ENCODE measurements at regions not wholly inside any gene's neighbourhood (a gene's known extent, or its start where the extent isn't known, plus 50 kb on each side); places are given as distances from the start of the nearest gene placed in this dataset.

GRCh38 chr18:56067214-56067894, 479.4 kb upstream of the TCF4 start:
- Histone ChIP-seq H3K9ac (no peak overlapping the region), H3K9me3 (ENCODE audit: low read depth) (no peaks in the 10 kb centered on the region), H3K36me3 (no peaks in the 10 kb centered on the region), H4K20me1 (ENCODE audit: low read depth) (no peaks in the 10 kb centered on the region), H3F3A (ENCODE audit: low read depth) (no peaks in the 10 kb centered on the region), H3K27ac (no peak overlapping the region), H2AFZ (replicated peaks) (no peak overlapping the region), H3K79me2 (ENCODE audit: low read depth) (no peaks in the 10 kb centered on the region), H3K4me3 (no peak overlapping the region), H3K27me3 (no peaks in the 10 kb centered on the region), H3K4me1 (peaks cover 16% of the 10 kb centered on the region), H3K4me2 (no peak overlapping the region)
- H3K27me3 Mint-ChIP-seq (ENCODE audit: insufficient read depth, low read depth): peaks cover 2% of the 10 kb centered on the region
- H3K9me3 Mint-ChIP-seq: peaks cover 5% of the 10 kb centered on the region
- H3K36me3 Mint-ChIP-seq: no peaks in the 10 kb centered on the region
- no peak for DNase-seq (ENCODE audit: low spot score)
- H3K27ac Mint-ChIP-seq: no peak overlapping the region
- no peak overlapping the region for H3K4me3 Mint-ChIP-seq
- TF ChIP-seq CTCF (IDR thresholded peaks at IDR 0.05): no peak
- no peak for TF ChIP-seq EZH2phosphoT487 (IDR thresholded peaks at IDR 0.05)
- TF ChIP-seq EZH2 (IDR thresholded peaks at IDR 0.05): no peak
- H3K4me1 Mint-ChIP-seq: peaks cover 7% of the 10 kb centered on the region

- Mint-ChIP-seq H3K36me3 (no peaks in the 10 kb centered on the region), H3K4me1 (peaks cover 7% of the 10 kb centered on the region), H3K27me3 (ENCODE audit: insufficient read depth, low read depth) (peaks cover 5% of the 10 kb centered on the region), H3K9me3 (peaks cover 5% of the 10 kb centered on the region), H3K27ac (no peak overlapping the region), H3K4me3 (no peak overlapping the region)
- no peak for DNase-seq (ENCODE audit: low spot score)
- Histone ChIP-seq H3K36me3 (no peaks in the 10 kb centered on the region), H3K79me2 (ENCODE audit: low read depth) (no peaks in the 10 kb centered on the region), H4K20me1 (ENCODE audit: low read depth) (no peaks in the 10 kb centered on the region), H3K27me3 (no peaks in the 10 kb centered on the region), H3K9me3 (ENCODE audit: low read depth) (no peaks in the 10 kb centered on the region), H3K27ac (no peak overlapping the region), H3F3A (ENCODE audit: low read depth) (no peaks in the 10 kb centered on the region), H3K4me1 (peaks cover 16% of the 10 kb centered on the region), H2AFZ (replicated peaks) (no peak overlapping the region), H3K4me3 (no peak overlapping the region), H3K4me2 (no peak overlapping the region), H3K9ac (no peak overlapping the region)
- TF ChIP-seq CTCF (IDR thresholded peaks at IDR 0.05) (no peak), EZH2 (IDR thresholded peaks at IDR 0.05) (no peak), EZH2phosphoT487 (IDR thresholded peaks at IDR 0.05) (no peak)
Measured at GRCh38 chr18:56066524-56067213, 478.7 kb upstream of the TCF4 start.

GRCh38 chr18:56065086-56065485, 477.1 kb upstream of the TCF4 start:
- TF ChIP-seq EZH2phosphoT487 (IDR thresholded peaks at IDR 0.05) (no peak), CTCF (IDR thresholded peaks at IDR 0.05) (no peak), EZH2 (IDR thresholded peaks at IDR 0.05) (no peak)
- H3K4me3 Mint-ChIP-seq: no peak overlapping the region
- H2AFZ ChIP-seq (replicated peaks): no peak overlapping the region
- H3K27me3 Mint-ChIP-seq (ENCODE audit: insufficient read depth, low read depth): peaks cover 5% of the 10 kb centered on the region
- H3K4me1 Mint-ChIP-seq: peaks cover 7% of the 10 kb centered on the region
- H3K36me3 Mint-ChIP-seq: no peaks in the 10 kb centered on the region
- H3F3A ChIP-seq (ENCODE audit: low read depth): no peaks in the 10 kb centered on the region
- H4K20me1 ChIP-seq (ENCODE audit: low read depth): no peaks in the 10 kb centered on the region
- H3K9me3 Mint-ChIP-seq: no peaks in the 10 kb centered on the region
- no peaks in the 10 kb centered on the region for H3K36me3 ChIP-seq
- no peak overlapping the region for H3K4me3 ChIP-seq
- H3K4me1 ChIP-seq: peaks cover 27% of the 10 kb centered on the region
- H3K4me2 ChIP-seq: no peak overlapping the region
- no peaks in the 10 kb centered on the region for H3K9me3 ChIP-seq (ENCODE audit: low read depth)
- H3K79me2 ChIP-seq (ENCODE audit: low read depth): no peaks in the 10 kb centered on the region
- H3K9ac ChIP-seq: no peak overlapping the region
- DNase-seq (ENCODE audit: low spot score): no peak
- no peaks in the 10 kb centered on the region for H3K27me3 ChIP-seq
- H3K27ac ChIP-seq: no peak overlapping the region
- H3K27ac Mint-ChIP-seq: no peak overlapping the region
